HG02588 (cell line): ENCODE measurements at regions not wholly inside any gene's neighbourhood (a gene's known extent, or its start where the extent isn't known, plus 50 kb on each side); places are given as distances from the start of the nearest gene placed in this dataset.
A peak's percentile ranks its signal among the peaks of the same experiment; 100 is the strongest.

Source experiments
- ATAC-seq: cut with Tn5 transposase; IDR thresholded peaks from one replicate; pipeline ENCODE4 v1.9.1; 2021; ENCODE audit warnings: mild to moderate bottlenecking, moderate library complexity; ENCODE audit not compliant: unreplicated experiment

- ATAC-seq, result no peak
Observed at GRCh38 chr3:156620901-156621300, 53.5 kb upstream of the TIPARP start.

DNA sequence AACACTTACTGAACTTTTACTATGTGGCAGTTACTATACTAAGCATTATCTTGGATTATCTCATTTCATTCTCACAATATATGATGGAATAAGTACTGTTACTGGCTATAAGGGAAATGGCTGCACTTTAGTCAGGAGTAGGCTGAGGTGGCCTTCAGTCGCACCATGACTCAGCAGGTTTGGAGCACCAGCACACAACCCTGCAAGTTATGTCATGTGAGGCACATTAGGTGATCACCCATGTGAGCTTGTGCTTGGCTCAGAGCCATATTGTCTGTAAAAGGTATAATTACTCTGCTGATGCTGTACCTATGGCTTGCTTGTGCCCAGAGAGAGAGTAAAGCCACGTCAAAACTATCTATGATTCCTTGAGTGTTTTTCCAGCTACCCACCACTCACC, 54.1 kb upstream of the TIPARP start:
- ATAC-seq, result no peak

- ATAC-seq, result no peak
Observed at GRCh38 chr3:156619376-156619775, 55.0 kb upstream of the TIPARP start.

- ATAC-seq, result no peak
Observed at GRCh38 chr3:156617781-156618180, 56.6 kb upstream of the TIPARP start.

GRCh38 chr3:156617145-156617544, 57.2 kb upstream of the TIPARP start:
- ATAC-seq, result no peak

DNA sequence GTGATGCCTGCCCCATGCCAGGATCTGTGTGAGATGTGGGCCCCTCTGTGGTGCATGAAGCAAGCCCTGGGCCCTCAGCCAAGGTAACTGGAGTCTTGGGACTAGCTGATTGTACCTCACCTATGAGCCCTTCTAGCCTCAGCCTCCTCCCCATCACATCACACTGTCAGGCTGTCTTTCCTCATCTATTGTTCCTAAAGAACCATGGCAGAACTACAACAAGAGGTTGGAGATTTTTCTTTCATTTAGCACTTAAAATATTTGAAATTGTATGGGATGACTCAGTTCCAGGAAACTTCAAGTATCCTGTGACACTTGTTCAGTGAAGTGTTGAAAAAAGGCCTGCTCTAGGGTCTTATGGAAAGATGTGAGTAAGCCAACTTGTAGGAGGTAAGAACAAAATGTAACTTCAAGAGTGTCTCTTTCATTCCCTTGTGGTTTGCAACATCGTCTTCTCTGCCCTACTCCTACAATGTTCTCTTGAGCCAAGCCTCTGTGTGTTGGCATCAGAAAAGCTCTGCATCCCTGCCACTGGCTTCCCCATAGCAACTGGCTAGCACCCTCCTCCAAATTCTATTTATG, 58.7 kb upstream of the TIPARP start:
- no peak for ATAC-seq

DNA sequence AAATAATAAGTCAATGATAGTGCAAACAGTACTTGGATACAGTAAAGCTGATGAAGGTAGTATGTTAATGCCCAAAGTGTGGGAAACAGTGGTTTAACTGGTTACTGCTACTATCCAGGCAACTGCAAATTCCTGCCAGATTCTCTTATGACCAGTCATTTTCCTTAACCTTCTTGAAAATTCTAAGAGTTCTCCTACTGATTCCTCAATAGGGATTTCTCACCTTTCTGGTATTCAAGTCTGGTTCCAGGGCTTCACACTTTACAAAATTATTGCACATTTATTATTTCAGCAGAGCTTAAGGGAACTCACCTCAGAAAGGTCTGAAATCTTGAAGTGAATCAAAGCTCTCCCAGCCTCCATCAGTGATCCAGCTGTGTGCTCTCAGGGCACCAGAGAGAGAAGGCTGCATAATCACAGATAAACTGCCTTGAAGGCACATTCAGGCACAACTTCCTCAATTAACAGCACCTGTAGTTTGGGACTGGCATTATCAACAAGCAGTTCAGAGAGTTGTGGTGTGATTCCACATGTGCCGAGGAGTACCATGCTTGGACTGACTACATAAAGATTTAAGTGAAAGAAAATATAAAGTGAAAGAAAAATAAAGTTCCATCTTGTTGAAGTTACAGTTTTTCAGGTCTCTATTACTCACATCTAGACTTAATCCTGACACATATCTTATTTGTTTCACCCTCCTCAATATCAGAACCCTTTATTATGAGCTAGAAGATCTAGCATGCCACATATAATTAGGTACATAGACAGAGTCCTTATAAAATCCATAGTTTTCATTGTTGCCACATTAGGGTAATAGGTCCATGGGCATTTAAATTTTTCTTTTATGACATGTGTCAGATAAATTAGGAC, 59.5 kb upstream of the TIPARP start:
- no peak for ATAC-seq

DNA sequence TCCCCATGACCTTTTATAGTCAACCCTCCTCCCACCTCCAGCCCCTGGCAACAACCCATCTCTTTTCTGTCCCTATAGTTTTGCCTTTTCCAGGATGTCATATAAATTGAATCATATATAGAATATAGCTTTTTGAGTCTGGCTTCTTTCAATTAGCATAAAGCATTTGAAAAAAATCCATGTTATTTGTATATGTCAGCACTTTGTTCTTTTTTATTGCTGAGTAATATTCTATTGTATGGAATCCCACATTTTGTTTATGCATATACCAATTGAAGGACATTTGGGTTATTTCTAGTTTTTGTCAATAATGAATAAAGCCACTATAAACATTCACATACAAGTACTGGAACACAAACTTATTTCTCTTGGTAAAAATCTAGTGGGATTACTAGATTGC, 58.0 kb upstream of the SSR3 start:
- no peak for ATAC-seq

DNA sequence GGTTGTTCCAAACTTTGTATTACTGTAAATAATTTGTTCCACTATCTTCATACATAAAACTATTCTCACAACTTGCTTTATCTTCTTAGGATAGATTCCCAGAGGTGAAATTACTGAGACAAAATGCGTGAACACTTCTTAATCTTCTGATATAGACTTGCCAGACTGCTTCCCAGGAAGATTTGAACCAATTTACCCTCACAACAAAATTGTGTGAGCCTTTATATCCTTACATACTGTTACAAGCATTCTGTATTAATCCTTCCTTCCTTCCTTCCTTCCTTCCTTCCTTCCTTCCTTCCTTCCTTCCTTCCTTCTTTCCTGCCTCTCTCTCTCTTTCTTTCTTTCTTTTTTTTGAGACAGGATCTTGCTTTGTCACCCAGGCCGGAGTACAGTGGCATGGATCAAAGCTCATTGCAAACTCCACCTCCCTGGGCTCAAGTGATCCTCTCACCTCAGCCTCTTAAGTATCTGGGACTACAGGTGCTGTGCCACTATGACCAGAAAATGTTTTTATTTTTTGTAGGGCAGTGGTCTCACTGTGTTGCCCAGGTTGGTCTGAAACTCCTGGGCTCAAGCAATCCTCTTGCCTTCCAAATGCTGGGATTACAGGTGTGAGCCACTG, 57.1 kb upstream of the SSR3 start:
- ATAC-seq, result no peak

- no peak for ATAC-seq
Observed at GRCh38 chr3:156610154-156610553, 55.2 kb upstream of the SSR3 start.

GRCh38 chr3:156609546-156609945, 54.6 kb upstream of the SSR3 start:
- ATAC-seq, result no peak

- no peak for ATAC-seq
Observed at GRCh38 chr3:156608601-156609514, 53.9 kb upstream of the SSR3 start.

GRCh38 chr3:156606729-156607128, 51.8 kb upstream of the SSR3 start:
- ATAC-seq, result peak; percentile 47

- no peak for ATAC-seq
Observed at GRCh38 chr3:156605686-156606605, 51.0 kb upstream of the SSR3 start.

DNA sequence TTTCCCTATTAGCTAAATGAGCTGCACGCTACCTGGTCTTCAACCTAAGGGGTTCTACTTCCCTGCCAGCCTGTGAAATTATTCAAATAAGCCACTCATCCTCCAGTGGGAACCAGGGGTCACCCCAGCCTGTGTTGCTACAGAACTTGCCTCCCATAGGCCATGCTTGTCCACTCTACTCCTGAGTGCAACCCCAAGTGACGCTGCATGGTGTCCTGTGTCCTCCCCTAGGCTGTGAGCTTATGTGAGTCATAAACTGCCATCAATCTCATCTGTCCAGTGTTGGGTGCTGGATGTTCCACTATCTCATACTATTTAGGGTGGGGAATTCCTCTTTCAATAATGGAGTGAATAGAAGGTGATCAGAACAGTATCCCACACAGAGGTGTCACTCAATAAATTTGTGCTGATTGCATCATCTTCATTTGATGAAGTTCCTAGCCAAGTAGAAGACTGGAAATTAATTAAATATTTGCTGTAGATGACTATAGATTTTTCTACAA, 49.8 kb upstream of the SSR3 start:
- no peak for ATAC-seq
